PC-9 (cell line): ENCODE measurements at regions not wholly inside any gene's neighbourhood (a gene's known extent, or its start where the extent isn't known, plus 50 kb on each side); places are given as distances from the start of the nearest gene placed in this dataset.

Experiments
- BruUV-seq: library from RNA; stranded (reverse); fragments of 400-500 nt; replicated peaks from 2 replicates; lab custom pipeline; 2021; lab: Mats Ljungman, UMichigan
- CTCF ChIA-PET: fragments of 300-600 bp; sonication (Branson Sonifier 250); formaldehyde crosslinking; loops from one replicate; lab custom pipeline; 2022; ENCODE audit warnings: antibody characterized with exemption; lab: Charles Lee
- POLR2A ChIA-PET: fragments of 300-600 bp; sonication (Branson Sonifier 250); formaldehyde crosslinking; loops from one replicate; lab custom pipeline; 2022; ENCODE audit warnings: antibody characterized with exemption; ENCODE audit not compliant: unreplicated experiment; lab: Charles Lee
- DNase-seq, 2 experiments: peaks; one replicate each; pipeline versions ENCODE4 v3.0.0 to v3.0.0-alpha.2; 2015 to 2022; ENCODE audit warnings: mixed read lengths in 1 of 2
- H2AFZ ChIP-seq: fragments of 200-600 bp; sonication (generic); 2 replicates; pipeline ENCODE4 v1.8.1; 2017; ENCODE audit warnings: antibody characterized with exemption
- H3F3A ChIP-seq: fragments of 200-600 bp; sonication (generic); 2 replicates; pipeline ENCODE4 v1.8.1; 2017; ENCODE audit warnings: antibody characterized with exemption, mild to moderate bottlenecking, low read depth; ENCODE audit not compliant: insufficient read depth
- H3K27ac ChIP-seq: fragments of 200-600 bp; sonication (generic); 2 replicates; pipeline ENCODE4 v1.6.1; 2016; ENCODE audit warnings: mixed run types
- H3K27me3 ChIP-seq: fragments of 200-600 bp; sonication (generic); 2 replicates; pipeline ENCODE4 v1.6.1; 2016; ENCODE audit warnings: low read depth, mixed run types; ENCODE audit not compliant: insufficient read depth
- H3K36me3 ChIP-seq: fragments of 200-600 bp; sonication (generic); 2 replicates; pipeline ENCODE4 v1.6.1; 2016; ENCODE audit warnings: low read depth, mixed run types
- H3K4me1 ChIP-seq: fragments of 200-600 bp; sonication (generic); replicated peaks from 2 replicates; pipeline ENCODE4 v1.6.1; 2016; ENCODE audit warnings: mixed run types; ENCODE audit not compliant: insufficient read depth
- H3K4me2 ChIP-seq: fragments of 200-600 bp; sonication (generic); 2 replicates; pipeline ENCODE4 v1.6.1; 2017; ENCODE audit warnings: mixed run types
- H3K4me3 ChIP-seq: fragments of 200-600 bp; sonication (generic); 2 replicates; pipeline ENCODE4 v1.6.1; 2016; ENCODE audit warnings: mixed run types
- H3K79me2 ChIP-seq: fragments of 200-600 bp; sonication (generic); 2 replicates; pipeline ENCODE4 v1.6.1; 2017; ENCODE audit warnings: low read depth, mixed run types
- H3K9me2 ChIP-seq: fragments of 200-600 bp; sonication (generic); 2 replicates; pipeline ENCODE4 v1.8.1; 2017; ENCODE audit warnings: mild to moderate bottlenecking; ENCODE audit not compliant: insufficient read depth
- H3K9me3 ChIP-seq: fragments of 200-600 bp; sonication (generic); 2 replicates; pipeline ENCODE4 v1.8.1; 2016; ENCODE audit warnings: low read depth; ENCODE audit not compliant: insufficient read depth
- H4K20me1 ChIP-seq: fragments of 200-600 bp; sonication (generic); 2 replicates; pipeline ENCODE4 v1.8.1; 2017; ENCODE audit not compliant: insufficient read depth
- EZH2 ChIP-seq: fragments of 200-600 bp; sonication (generic); IDR thresholded peaks from 2 replicates; pipeline ENCODE4 v1.8.0; 2017; ENCODE audit warnings: antibody characterized with exemption, low read depth
- intact Hi-C: fragments of 100-400 bp; cut with micrococcal nuclease; formaldehyde crosslinking; loops from one replicate; pipeline ENCODE4 v1.10.0; 2022; ENCODE audit not compliant: unreplicated experiment
- TF ChIP-seq, protein P1 (sequence below): fragments of 200-600 bp; sonication (generic); conservative IDR thresholded peaks from 2 replicates; pipeline ENCODE4 v1.6.1; 2017; ENCODE audit warnings: mixed run types, antibody characterized with exemption, mild to moderate bottlenecking, moderate library complexity

DNA sequence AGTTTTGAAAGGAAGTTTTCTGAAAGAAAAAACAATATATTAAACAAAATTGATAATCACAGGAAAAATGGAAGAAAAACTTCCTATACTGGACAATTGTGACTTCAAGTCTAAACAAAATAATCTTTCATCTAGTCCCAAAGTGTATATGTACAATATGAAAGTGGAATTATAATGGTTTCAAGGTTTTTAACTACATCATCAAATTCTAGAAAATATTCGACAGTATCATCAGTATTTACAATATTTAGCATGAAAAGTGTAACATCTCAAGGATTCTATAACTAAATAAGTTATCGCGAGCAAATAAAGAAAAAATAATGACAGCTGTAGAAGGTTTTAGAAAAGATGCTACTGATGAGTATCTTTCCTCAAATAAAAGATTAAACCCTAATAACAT, 310.9 kb upstream of the LRFN5 start:
- H3K4me2 ChIP-seq: no peak overlapping the region
- DNase-seq: no peak
- no peaks in the 10 kb centered on the region for H3F3A ChIP-seq
- H3K9me3 ChIP-seq: no peaks in the 10 kb centered on the region
- no peaks in the 10 kb centered on the region for H3K27me3 ChIP-seq
- no peaks in the 10 kb centered on the region for H3K79me2 ChIP-seq
- TF ChIP-seq, protein P1, sequence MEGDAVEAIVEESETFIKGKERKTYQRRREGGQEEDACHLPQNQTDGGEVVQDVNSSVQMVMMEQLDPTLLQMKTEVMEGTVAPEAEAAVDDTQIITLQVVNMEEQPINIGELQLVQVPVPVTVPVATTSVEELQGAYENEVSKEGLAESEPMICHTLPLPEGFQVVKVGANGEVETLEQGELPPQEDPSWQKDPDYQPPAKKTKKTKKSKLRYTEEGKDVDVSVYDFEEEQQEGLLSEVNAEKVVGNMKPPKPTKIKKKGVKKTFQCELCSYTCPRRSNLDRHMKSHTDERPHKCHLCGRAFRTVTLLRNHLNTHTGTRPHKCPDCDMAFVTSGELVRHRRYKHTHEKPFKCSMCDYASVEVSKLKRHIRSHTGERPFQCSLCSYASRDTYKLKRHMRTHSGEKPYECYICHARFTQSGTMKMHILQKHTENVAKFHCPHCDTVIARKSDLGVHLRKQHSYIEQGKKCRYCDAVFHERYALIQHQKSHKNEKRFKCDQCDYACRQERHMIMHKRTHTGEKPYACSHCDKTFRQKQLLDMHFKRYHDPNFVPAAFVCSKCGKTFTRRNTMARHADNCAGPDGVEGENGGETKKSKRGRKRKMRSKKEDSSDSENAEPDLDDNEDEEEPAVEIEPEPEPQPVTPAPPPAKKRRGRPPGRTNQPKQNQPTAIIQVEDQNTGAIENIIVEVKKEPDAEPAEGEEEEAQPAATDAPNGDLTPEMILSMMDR: no peak
- TF ChIP-seq EZH2: no peak
- H2AFZ ChIP-seq: no peak overlapping the region
- H4K20me1 ChIP-seq: no peaks in the 10 kb centered on the region
- H3K9me2 ChIP-seq: no peaks in the 10 kb centered on the region
- H3K4me1 ChIP-seq: no peaks in the 10 kb centered on the region
- no peak overlapping the region for H3K4me3 ChIP-seq
- BruUV-seq: no TSS peak
- intact Hi-C loops: loop anchor here (10.0 kb wide), 1 partner anchor 61 kb away; no protein-coding TSS in a partner anchor
- POLR2A ChIA-PET: no interaction called here
- no peak overlapping the region for H3K27ac ChIP-seq
- no peaks in the 10 kb centered on the region for H3K36me3 ChIP-seq
- CTCF ChIA-PET: no interaction called here

DNA sequence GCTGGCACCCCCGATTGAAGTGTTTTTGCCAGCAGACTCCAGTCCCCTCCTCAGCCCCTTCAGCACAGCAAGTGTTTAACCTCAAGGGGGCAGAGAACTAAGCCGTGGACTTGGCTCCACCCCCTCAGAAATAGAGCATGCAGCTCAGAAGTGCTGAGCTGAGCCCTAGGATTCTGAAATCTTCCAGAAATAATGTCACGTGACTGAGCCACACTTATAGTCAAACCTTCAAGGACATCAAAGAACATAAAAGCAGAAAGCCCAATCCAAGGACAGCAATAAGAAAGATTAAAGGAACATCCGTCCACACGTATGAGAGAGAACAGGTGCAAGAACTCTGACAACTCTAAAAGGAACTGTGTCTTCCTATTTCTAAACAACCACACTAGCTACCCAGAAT, 317.7 kb upstream of the LRFN5 start:
- Histone ChIP-seq H3K9me2 (no peaks in the 10 kb centered on the region), H3K36me3 (no peaks in the 10 kb centered on the region), H3K4me3 (no peak overlapping the region), H3K9me3 (no peaks in the 10 kb centered on the region), H2AFZ (no peak overlapping the region), H3K27me3 (no peaks in the 10 kb centered on the region), H3K27ac (no peak overlapping the region), H4K20me1 (no peaks in the 10 kb centered on the region), H3F3A (no peaks in the 10 kb centered on the region), H3K79me2 (no peaks in the 10 kb centered on the region), H3K4me1 (no peaks in the 10 kb centered on the region), H3K4me2 (no peak overlapping the region)
- POLR2A ChIA-PET: no interaction called here
- DNase-seq: no peak
- CTCF ChIA-PET: no interaction called here
- intact Hi-C loops: no loop called here
- no TSS peak for BruUV-seq
- TF ChIP-seq EZH2: no peak
- TF ChIP-seq, protein P1: no peak

DNA sequence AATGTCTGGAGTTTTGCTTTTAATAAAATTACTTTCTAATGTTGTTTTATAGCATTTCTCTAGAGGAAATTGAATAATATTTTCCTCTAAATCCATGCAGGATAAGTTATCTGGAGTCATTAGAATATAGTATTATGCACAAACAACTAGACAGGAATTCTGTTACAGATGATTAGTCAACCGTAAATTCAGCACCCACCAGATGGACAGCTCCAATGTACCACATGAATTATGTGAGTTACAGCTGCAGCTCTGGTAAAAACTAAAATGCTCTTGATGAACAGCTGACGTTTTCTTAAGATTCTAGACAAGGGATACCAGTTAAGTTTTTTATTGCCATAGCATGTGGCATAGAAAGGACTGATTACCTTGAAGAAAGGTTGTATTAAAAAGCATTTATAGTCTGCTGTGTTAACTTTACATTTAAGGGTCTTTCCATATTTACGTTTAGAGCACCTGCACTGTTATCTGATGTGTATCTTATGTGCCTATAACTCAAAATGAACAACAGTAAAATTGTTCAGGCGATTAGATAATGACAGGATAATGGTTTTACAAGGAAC, 321.4 kb upstream of the LRFN5 start:
- TF ChIP-seq, protein P1: no peak
- TF ChIP-seq EZH2: no peak
- H3K36me3 ChIP-seq: no peaks in the 10 kb centered on the region
- no peaks in the 10 kb centered on the region for H4K20me1 ChIP-seq
- no peak overlapping the region for H3K4me2 ChIP-seq
- H3K79me2 ChIP-seq: no peaks in the 10 kb centered on the region
- no peak overlapping the region for H2AFZ ChIP-seq
- H3K4me3 ChIP-seq: no peak overlapping the region
- H3K9me2 ChIP-seq: no peaks in the 10 kb centered on the region
- DNase-seq: peak in 1 of 2 experiments; percentile 19
- CTCF ChIA-PET: no interaction called here
- POLR2A ChIA-PET: no interaction called here
- no peaks in the 10 kb centered on the region for H3F3A ChIP-seq
- intact Hi-C loops: no loop called here
- H3K4me1 ChIP-seq: no peaks in the 10 kb centered on the region
- no peaks in the 10 kb centered on the region for H3K9me3 ChIP-seq
- H3K27me3 ChIP-seq: no peaks in the 10 kb centered on the region
- H3K27ac ChIP-seq: no peak overlapping the region
- no TSS peak for BruUV-seq
